ENCODE measurements at regions not wholly inside any gene's neighbourhood (a gene's known extent, or its start where the extent isn't known, plus 50 kb on each side); places are given as distances from the start of the nearest gene placed in this dataset.
A peak's percentile ranks its signal among the peaks of the same experiment; 100 is the strongest.

DNA sequence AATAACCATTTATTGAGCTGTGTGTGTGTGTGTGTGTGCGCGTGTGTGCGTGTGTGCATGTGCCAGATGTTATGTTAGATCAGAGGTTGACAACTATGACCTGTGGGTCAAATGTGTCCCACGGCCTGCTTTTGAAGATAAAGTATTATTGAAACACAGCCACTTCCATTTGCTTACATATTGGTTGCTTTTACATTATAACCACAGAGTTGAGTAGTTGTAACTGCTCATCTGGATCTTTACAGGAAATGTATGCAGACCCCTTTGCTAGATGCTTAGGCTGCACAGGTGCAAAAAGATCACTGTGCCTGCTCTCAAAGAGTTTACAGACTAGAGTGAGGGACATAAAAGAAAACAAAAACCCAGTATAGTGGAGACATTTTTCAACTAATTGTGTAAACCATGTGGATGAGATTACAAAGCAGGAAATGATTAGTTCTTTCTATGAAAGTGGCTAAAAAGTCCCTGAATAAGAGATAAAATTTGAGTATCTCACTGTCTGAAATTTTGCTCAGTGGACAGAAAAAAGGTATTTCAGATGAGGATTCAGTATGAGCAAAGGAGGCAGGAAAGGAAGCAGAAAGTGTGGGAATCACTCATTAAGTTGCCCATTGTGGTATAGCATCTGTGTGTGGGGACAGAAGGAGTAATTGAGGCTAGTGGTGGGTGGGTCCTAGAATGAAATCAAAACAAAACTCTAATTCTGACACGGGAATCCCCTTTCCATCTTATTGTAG is 188.4 kb downstream of the PAH start:
- no peak for DNase-seq (ENCODE audit: low read depth)

- DNase-seq (ENCODE audit: low read depth): no peak
These were observed 190.4 kb downstream of the PAH start for GRCh38 chr12:102726686-102727085.

- no peak for DNase-seq (ENCODE audit: low read depth)
These were observed 194.9 kb downstream of the PAH start for GRCh38 chr12:102722147-102722546.

GRCh38 chr12:102708108-102708507 is 208.9 kb downstream of the PAH start:
- DNase-seq (ENCODE audit: low read depth): no peak

GRCh38 chr12:102702447-102703114 is 214.5 kb downstream of the PAH start:
- DNase-seq (ENCODE audit: low read depth): peak; percentile 58

DNA sequence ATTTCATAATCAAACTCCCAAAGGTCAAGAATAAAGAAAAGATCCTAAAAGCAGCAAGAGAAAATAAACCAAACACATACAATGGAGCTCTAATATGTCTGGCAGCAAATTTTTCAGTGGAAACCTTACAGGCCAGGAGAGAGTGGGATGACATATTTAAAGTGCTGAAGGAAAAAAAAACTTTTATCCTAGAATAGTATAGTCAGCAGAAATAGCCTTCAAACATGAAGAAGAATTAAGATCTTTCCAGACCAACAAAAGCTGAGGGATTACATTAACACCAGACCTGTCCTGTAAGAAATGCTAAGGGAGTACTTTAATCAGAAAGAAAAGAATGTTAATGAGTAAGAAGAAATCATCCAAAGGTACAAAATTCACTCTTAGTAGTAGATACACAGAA is 215.7 kb upstream of the IGF1 start:
- no peak for DNase-seq (ENCODE audit: low read depth)

- no peak for DNase-seq (ENCODE audit: low read depth)
These were observed 214.5 kb upstream of the IGF1 start for GRCh38 chr12:102694903-102695302.

DNA sequence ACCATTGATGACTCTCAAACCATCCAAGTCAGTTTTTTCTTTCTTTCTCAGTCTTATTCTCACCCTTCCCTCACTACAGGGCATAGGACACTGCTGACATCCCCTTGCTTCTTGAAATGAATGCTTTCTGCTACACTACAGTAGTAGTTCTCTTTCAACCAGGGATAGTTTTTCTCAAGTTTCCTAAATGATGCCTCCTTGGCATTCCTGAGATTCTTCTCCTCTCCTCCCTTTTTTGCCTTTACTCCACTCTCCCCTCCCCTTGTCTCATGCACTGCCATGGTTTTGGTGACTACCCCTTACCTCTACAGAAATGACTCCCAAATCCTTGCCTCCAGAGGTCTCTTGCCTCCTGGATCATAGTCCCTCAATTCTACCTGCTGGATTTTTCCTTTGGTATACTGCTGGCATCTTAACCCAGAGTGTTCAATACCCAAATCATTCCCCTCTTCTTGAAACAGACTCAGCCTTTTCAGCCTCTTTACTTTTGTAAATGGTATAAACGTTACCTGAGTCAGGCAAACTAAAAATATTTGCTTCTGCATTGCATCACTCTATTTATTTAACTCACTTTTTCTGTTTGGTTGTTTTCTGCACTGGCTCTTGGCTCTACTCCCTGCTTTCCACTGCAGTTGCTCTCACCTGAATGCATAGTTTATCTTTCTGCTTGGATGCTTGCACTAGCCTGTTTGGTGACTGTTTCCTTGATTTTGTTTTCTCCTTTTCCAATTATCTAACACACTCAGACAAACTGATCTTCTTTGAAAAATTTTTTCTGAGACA is 211.6 kb upstream of the IGF1 start:
- DNase-seq (ENCODE audit: low read depth): no peak

GRCh38 chr12:102690253-102690652 is 209.9 kb upstream of the IGF1 start:
- DNase-seq (ENCODE audit: low read depth): no peak

DNA sequence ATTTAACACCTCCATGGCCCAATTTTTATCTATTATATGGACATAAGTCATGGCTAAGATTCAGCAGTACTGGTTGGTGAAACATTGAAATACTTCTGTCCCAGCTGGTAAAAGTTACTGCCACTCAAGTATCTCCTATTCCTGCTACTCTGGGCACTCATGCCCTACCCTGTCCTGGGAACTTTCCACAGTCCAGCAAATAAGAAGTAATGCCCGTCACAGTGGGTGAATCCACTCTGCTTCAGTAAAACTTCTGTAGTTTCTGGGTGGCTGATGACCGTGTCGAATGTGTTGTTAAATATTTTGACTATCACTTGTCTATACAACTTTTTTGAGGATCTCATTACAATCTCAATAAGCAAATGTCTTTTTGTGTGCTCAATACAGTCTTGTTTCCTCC is 209.3 kb upstream of the IGF1 start:
- no peak for DNase-seq (ENCODE audit: low read depth)

DNA sequence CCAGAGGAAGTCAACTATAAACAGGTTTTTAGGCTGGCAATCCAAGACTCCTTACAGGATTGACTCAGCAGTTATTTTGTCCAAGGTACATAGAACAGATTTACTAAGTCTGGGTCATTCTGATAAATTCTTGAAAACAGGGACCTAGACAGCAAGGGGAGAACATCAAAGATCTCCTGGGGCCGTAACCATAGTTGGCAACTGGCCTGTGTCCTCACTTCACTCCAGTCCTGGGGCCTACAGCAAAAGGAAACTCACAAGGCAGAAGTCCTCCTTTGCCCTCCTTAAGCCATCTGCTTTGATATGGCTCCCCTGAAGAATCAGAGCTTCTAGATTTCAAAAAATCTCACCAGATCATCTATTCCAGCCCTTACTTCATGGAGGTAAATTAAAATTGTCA is 207.2 kb upstream of the IGF1 start:
- DNase-seq (ENCODE audit: low read depth): no peak

DNA sequence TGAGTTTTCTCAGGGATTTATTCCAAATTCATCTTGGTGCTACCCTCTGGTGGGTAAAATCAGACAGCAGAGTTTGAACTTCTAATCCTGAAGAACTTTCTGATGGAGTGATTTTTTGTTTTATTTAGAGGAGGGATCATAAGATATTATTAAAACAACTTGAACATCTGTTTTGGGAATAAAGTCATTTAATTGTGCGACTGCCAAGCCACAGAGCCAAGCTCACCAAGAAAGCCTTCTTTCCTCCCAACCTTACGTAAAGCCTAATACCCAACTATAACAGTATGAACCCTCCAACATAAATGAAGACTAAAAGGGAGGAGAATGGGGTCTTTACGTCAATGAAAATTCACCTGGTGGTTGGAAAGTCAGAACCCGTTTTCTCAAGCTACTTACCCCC is 205.5 kb upstream of the IGF1 start:
- no peak for DNase-seq (ENCODE audit: low read depth)

DNA sequence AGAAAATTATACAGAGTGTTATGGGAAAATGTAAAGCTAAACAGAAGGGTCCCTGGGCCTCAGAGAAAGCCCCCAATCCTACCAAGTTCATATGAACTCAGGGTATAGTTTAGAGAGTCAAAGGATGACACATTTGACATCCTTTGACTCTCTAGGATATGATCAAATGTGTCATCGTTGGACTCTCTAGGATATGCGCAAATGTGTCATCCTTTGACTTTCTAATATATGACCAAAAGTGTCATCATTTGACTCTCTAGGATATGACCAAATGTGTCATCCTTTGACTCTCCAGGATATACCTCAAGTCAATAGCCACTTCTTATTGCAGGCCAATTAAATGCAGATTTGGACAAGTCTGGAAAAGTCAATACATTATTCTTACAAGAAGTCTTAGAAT is 204.8 kb upstream of the IGF1 start:
- no peak for DNase-seq (ENCODE audit: low read depth)

DNA sequence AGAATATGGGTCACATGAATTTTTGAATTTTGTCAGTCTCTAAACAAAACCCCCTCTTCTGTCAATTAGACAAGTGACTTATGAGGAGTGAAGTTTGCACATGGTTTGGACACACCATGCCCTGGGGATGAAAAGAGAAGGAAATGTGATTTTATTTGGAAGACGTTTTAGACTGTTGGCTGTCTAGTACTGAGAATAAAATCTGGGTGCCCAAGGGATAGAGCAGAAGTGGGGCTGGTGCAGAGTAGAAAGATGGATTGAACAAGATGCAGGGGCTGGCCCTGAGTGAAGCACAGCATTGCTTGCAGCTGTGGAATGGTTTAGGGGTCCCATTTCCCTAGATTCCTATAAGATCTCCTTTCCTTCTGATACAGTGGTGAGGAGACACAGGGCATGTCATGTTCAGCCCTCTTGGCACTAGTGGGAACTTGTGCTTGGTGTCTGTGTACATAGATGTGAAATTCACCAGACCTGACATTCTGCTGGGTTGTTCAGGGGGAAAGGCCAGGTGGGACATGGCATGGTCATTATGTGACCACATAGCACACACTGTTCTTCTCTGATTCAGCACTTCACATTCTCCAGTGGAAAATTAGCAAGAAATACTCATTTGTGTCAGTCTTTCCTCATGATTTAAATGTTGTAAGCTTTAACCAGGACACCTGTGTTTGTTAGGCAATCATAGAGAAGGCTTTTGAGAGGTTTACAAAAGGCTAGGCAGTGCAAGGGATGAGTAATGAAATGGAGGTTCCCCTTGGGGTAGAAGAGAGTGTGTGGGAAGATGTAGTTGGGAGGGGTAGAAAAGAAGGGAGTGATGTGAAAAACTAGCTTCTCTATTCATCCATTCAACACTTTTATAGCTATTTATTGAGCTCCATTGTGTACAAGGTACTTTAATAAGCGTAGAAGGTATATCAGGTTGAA is 202.3 kb upstream of the IGF1 start:
- DNase-seq (ENCODE audit: low read depth): peak; percentile 3

DNA sequence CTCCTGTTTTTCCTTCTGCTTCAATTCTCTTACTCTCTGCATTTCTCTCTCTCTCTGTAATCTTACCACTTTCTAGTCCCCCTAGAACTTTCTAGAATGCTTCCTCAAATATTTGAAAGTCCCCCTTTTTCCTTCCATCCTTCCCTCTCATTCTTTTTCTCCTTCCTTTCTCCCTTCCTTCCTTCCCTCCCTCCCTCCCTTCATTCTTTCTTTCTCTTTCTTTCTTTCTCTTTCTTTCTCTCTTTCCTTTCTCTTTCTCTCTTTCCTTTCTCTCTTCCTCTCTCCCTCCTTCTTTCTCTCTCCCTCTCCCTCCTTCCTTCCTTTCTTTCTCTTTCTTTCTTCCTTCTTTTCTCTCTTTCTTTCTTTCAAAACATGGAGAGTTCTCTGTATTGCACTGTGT is 201.4 kb upstream of the IGF1 start:
- no peak for DNase-seq (ENCODE audit: low read depth)

GRCh38 chr12:102681309-102681708 is 200.9 kb upstream of the IGF1 start:
- no peak for DNase-seq (ENCODE audit: low read depth)

DNA sequence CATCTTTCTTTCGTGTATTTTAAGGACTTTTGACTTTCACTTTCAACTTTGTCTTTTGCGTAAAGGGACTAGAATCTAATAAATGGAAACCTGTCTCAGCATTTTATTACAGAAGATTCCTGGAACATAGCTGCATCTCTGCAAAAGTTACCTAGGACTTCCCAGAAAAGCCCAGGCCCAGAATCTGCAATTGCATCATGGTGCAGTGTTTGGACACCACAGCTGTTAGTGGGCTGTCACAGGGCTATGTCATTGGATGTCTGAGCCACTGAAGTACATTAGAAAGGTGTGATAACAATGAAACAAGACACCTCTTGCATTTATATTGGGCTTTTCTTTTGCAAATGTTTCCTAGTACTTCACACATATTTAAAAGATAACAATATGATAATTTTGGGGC is 199.9 kb upstream of the IGF1 start:
- DNase-seq (ENCODE audit: low read depth): no peak

GRCh38 chr12:102676812-102677211 is 196.4 kb upstream of the IGF1 start:
- DNase-seq (ENCODE audit: low read depth): no peak

- DNase-seq (ENCODE audit: low read depth): peak; percentile 9
These were observed 195.3 kb upstream of the IGF1 start for GRCh38 chr12:102675672-102676071.

GRCh38 chr12:102673606-102674005 is 193.2 kb upstream of the IGF1 start:
- DNase-seq (ENCODE audit: low read depth): no peak

GRCh38 chr12:102672212-102672611 is 191.8 kb upstream of the IGF1 start:
- DNase-seq (ENCODE audit: low read depth): peak; percentile 9

DNA sequence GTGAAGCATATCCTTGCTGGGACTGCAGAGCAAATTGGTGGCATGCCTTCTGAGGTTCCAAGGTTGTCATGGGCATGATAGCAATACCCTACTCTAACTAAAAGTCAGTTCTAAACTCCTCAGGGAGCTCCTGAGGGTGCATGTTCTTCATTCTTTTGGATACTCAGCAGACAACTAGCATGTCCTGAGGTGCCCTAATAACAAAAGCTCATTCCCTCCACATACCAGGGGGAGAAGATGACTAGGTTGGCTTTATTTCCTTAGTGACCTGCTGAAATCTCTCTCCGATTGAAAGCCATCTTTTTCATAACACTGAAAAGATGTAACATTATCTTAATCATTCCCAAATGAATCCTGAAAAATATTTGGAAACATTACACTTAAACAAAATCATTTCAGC is 188.7 kb upstream of the IGF1 start:
- no peak for DNase-seq (ENCODE audit: low read depth)

Measured in amniotic epithelial cell (primary cell).